Vagina (tissue), 2 donors: ENCODE measurements at regions not wholly inside any gene's neighbourhood (a gene's known extent, or its start where the extent isn't known, plus 50 kb on each side); places are given as distances from the start of the nearest gene placed in this dataset.

Experiments used
- CTCF ChIP-seq, 3 experiments: fragments of 450-650 bp in 2 of 3; fragments of 200-600 bp in 1 of 3; sonication (generic) in 1 of 3; IDR thresholded peaks; one replicate each; pipeline ENCODE4 v1.5.1; 2017 to 2019; ENCODE audit warnings: antibody characterized with exemption in 3 of 3, mild to moderate bottlenecking in 2 of 3, moderate library complexity in 2 of 3
- POLR2A ChIP-seq, 2 donors: fragments of 450-650 bp; IDR thresholded peaks; one replicate each; pipeline ENCODE4 v1.6.1; 2017; ENCODE audit warnings: antibody characterized with exemption in 2 of 2, mild to moderate bottlenecking in 2 of 2, moderate library complexity in 2 of 2

GRCh38 chr5:125209650-125210049, 463.2 kb upstream of the ZNF608 start:
- TF ChIP-seq CTCF (IDR thresholded peaks at IDR 0.05) (no peak), POLR2A (IDR thresholded peaks at IDR 0.05) (no peak)
